Endodermal cell (in vitro differentiated cells): ENCODE measurements at regions not wholly inside any gene's neighbourhood (a gene's known extent, or its start where the extent isn't known, plus 50 kb on each side); places are given as distances from the start of the nearest gene placed in this dataset.

ENCODE experiments used
- DNase-seq: peaks from one replicate; pipeline ENCODE4 v3.0.0-alpha.2; 2017
- H3K27ac ChIP-seq: 2 replicates; pipeline ENCODE4 v1.5.1; 2013; ENCODE audit warnings: mild to moderate bottlenecking, low read depth, low read length, moderate library complexity
- H3K27me3 ChIP-seq: 2 replicates; pipeline ENCODE4 v1.6.1; 2013; ENCODE audit warnings: mild to moderate bottlenecking, low read length, moderate library complexity; ENCODE audit not compliant: insufficient read depth, control insufficient read depth, poor library complexity, severe bottlenecking
- H3K36me3 ChIP-seq: 2 replicates; pipeline ENCODE4 v1.7.0; 2013; ENCODE audit warnings: mild to moderate bottlenecking, low read length, moderate library complexity; ENCODE audit not compliant: control insufficient read depth, insufficient read depth
- H3K4me1 ChIP-seq: one replicate; pipeline ENCODE4 v1.7.0; 2013; ENCODE audit warnings: low read length; ENCODE audit not compliant: control insufficient read depth, insufficient read depth
- H3K4me3 ChIP-seq: 2 replicates; pipeline ENCODE4 v1.5.1; 2013; ENCODE audit warnings: mild to moderate bottlenecking, low read length, moderate library complexity
- H3K9ac ChIP-seq: 2 replicates; pipeline ENCODE4 v1.6.1; 2013; ENCODE audit warnings: mild to moderate bottlenecking, low read length, moderate library complexity; ENCODE audit not compliant: poor library complexity, severe bottlenecking; ENCODE audit errors: extremely low read depth
- H3K9me3 ChIP-seq: 2 replicates; pipeline ENCODE4 v1.6.1; 2013; ENCODE audit warnings: mild to moderate bottlenecking, low read length, moderate library complexity; ENCODE audit not compliant: control insufficient read depth
- H3K27ac Mint-ChIP-seq: 2 replicates; pipeline ENCODE4 v1.8.0; 2020; ENCODE audit warnings: mixed read lengths
- H3K27me3 Mint-ChIP-seq: 2 replicates; pipeline ENCODE4 v1.8.0; 2021; ENCODE audit warnings: mild to moderate bottlenecking, mixed read lengths; ENCODE audit not compliant: insufficient read depth
- H3K36me3 Mint-ChIP-seq: 2 replicates; pipeline ENCODE4 v1.8.0; 2020; ENCODE audit warnings: low read depth, mixed read lengths
- H3K4me1 Mint-ChIP-seq: 2 replicates; pipeline ENCODE4 v1.8.0; 2020; ENCODE audit warnings: mixed read lengths
- H3K4me3 Mint-ChIP-seq: 2 replicates; pipeline ENCODE4 v1.8.0; 2020; ENCODE audit warnings: mild to moderate bottlenecking, moderate library complexity, mixed read lengths
- H3K9me3 Mint-ChIP-seq: 2 replicates; pipeline ENCODE4 v1.8.0; 2020; ENCODE audit warnings: mild to moderate bottlenecking, mixed read lengths
- WGBS, 2 experiments: methylation state at CpG; one replicate each; pipeline versions ENCODE4 v1.1.5 to v1.1.7; 2013; ENCODE audit warnings: missing lambda C conversion rate in 2 of 2, mixed read lengths in 1 of 2; ENCODE audit not compliant: insufficient coverage in 1 of 2, insufficient read length in 1 of 2; 5-methylcytosine and 5-hydroxymethylcytosine counted together
- TF ChIP-seq, protein P1 (sequence below): fragments of 200-600 bp; sonication (generic); conservative IDR thresholded peaks from 2 replicates; pipeline ENCODE4 v1.5.0; 2021; ENCODE audit warnings: antibody characterized with exemption, mild to moderate bottlenecking

DNA sequence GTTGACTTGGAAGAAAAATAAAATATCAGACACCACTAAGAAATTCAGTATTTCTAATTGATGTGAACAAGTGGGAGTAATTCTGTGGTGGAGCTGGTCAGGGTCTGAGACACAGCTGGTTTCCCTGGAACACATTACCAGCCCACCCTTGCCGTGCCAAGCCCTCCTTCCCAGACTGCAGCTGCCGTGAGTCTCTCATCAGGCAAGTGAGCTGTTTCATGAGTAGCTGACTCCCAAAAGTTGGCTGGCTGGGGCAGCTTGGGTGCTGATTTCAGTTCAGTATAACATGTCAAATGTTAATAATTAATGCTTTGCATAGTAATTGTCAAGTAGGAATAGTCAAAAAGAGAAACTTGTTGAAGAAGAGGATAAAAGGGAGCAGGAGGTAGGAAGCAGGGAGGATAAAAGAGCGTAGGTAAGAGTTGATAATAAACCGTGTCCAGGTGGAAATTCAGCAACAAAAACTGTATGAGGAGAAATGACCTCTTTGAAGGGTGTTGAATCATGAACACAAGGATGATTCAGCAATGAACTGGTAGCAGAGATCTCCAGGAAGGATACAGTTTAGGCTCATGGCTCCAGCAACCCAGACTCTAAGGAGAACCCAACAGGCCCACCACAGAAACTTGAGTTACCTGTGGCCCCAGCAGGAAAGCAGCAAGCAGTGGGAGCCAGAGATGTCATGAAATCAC, 110.9 kb upstream of the SSTR4 start:
- H3K36me3 Mint-ChIP-seq = no peaks in the 10 kb centered on the region

DNA sequence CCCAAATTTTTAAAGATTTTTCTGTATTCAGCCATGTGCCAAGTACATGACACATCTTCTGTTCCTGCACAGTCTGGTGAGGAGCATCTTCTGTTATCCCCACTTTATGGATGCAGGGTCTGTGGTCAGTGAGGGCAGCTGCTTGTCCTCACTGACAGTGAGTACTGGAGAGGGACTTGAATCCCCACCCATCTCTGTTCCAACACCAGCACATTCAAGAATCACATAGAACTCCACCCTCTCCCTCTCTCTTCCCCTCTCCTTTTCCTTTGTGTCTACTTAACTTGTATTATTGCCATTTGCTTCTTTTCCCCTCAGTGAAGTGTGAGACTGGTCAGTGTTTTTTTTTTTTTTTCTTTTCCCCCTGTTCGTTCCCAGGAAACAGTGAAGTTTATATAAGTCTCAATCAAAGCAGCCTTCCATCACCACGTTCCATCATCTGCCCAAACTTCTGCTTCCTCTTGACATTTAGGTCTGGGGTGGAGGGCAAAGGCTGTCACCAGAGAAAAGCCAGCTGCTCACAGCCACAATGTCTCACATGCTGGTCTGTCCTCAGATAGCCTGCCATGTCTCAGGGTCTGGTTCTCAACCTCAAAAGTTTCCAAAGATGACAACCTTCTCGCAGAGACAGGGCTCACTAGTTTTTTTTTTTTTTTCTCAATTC, 110.0 kb upstream of the SSTR4 start:
- no peaks in the 10 kb centered on the region for H3K27me3 ChIP-seq
- H3K27me3 Mint-ChIP-seq = peaks cover 3% of the 10 kb centered on the region
- H3K36me3 ChIP-seq = no peaks in the 10 kb centered on the region
- H3K4me1 Mint-ChIP-seq = peaks cover 1% of the 10 kb centered on the region
- no peak for DNase-seq
- no peak overlapping the region for H3K4me3 ChIP-seq
- WGBS, 2 experiments = 97% methylated on average over 2 of the region's 3 CpGs; no CpG with 5 or more reads in 1 of the 2 experiments
- H3K36me3 Mint-ChIP-seq = no peaks in the 10 kb centered on the region
- no peaks in the 10 kb centered on the region for H3K4me1 ChIP-seq
- no peaks in the 10 kb centered on the region for H3K9me3 Mint-ChIP-seq
- no peak overlapping the region for H3K4me3 Mint-ChIP-seq
- TF ChIP-seq, protein P1, sequence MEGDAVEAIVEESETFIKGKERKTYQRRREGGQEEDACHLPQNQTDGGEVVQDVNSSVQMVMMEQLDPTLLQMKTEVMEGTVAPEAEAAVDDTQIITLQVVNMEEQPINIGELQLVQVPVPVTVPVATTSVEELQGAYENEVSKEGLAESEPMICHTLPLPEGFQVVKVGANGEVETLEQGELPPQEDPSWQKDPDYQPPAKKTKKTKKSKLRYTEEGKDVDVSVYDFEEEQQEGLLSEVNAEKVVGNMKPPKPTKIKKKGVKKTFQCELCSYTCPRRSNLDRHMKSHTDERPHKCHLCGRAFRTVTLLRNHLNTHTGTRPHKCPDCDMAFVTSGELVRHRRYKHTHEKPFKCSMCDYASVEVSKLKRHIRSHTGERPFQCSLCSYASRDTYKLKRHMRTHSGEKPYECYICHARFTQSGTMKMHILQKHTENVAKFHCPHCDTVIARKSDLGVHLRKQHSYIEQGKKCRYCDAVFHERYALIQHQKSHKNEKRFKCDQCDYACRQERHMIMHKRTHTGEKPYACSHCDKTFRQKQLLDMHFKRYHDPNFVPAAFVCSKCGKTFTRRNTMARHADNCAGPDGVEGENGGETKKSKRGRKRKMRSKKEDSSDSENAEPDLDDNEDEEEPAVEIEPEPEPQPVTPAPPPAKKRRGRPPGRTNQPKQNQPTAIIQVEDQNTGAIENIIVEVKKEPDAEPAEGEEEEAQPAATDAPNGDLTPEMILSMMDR = no peak
- H3K27ac ChIP-seq = no peak overlapping the region
- no peaks in the 10 kb centered on the region for H3K9me3 ChIP-seq
- no peak overlapping the region for H3K27ac Mint-ChIP-seq
- H3K9ac ChIP-seq = no peak overlapping the region

More for the DNA sequence above, 110.9 kb upstream of the SSTR4 start:
- no peaks in the 10 kb centered on the region for H3K27me3 ChIP-seq
- Mint-ChIP-seq H3K27ac (no peak overlapping the region), H3K4me3 (no peak overlapping the region), H3K9me3 (no peaks in the 10 kb centered on the region), H3K4me1 (peaks cover 1% of the 10 kb centered on the region), H3K27me3 (peaks cover 3% of the 10 kb centered on the region)
- no peaks in the 10 kb centered on the region for H3K4me1 ChIP-seq
- no peaks in the 10 kb centered on the region for H3K9me3 ChIP-seq
- no peak overlapping the region for H3K27ac ChIP-seq
- WGBS, 2 experiments = 95 to 97% methylated on average over 3 to 4 of the region's 4 CpGs
- no peak overlapping the region for H3K9ac ChIP-seq
- no peak overlapping the region for H3K4me3 ChIP-seq
- no peaks in the 10 kb centered on the region for H3K36me3 ChIP-seq
- DNase-seq = no peak
- TF ChIP-seq, protein P1 = no peak

DNA sequence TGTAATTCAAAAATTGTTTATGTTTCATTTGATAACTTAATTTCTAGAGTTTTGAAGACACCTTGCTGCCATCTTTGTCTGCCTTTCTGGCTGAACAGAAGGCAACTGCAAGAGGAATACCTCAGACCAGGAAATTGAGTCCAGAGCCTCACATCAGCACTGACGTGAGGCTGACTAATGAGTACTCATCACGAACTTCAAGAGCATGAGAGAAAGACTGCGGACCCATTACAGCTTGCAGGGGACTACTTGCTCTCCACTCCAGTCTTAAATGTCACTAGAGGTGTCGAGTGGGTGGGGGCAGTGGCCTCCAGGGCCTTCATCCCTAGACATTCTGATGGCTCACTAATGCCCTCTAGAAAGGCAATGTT, 109.5 kb upstream of the SSTR4 start:
- Mint-ChIP-seq H3K4me3 (no peak overlapping the region), H3K4me1 (peaks cover 1% of the 10 kb centered on the region), H3K27me3 (peaks cover 3% of the 10 kb centered on the region), H3K27ac (no peak overlapping the region), H3K36me3 (no peaks in the 10 kb centered on the region), H3K9me3 (no peaks in the 10 kb centered on the region)
- H3K27me3 ChIP-seq = no peaks in the 10 kb centered on the region
- H3K36me3 ChIP-seq = no peaks in the 10 kb centered on the region
- no peak overlapping the region for H3K27ac ChIP-seq
- 88 to 92% methylated on average over 4 of the region's 4 CpGs for WGBS, 2 experiments
- H3K4me1 ChIP-seq = no peaks in the 10 kb centered on the region
- no peak overlapping the region for H3K9ac ChIP-seq
- DNase-seq = no peak
- no peak overlapping the region for H3K4me3 ChIP-seq
- TF ChIP-seq, protein P1 = no peak
- H3K9me3 ChIP-seq = no peaks in the 10 kb centered on the region
